ENCODE measurements at regions not wholly inside any gene's neighbourhood (a gene's known extent, or its start where the extent isn't known, plus 50 kb on each side); places are given as distances from the start of the nearest gene placed in this dataset.
A peak's percentile ranks its signal among the peaks of the same experiment; 100 is the strongest.

DNA sequence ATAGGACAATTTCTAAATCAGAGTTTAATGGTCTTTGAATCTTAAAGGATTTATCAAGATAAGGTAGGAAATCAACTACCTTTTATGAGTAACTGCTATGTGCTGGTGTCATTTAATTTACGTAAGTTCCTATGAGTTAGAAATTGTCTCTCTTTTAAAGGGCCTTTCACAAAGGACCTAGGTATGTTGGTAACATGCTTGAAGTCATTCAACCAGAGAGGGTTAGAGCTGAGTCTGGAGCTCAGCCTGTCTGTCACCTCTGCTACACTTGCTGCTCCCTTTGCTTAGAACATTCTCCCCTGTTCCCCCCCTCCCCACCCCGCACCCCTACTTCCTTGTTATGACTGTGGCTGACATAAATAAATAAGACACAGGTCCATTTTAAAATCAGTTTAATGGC lies 190.3 kb upstream of the SEMA6A start:
- no peak overlapping the region for H3K4me3 Mint-ChIP-seq
- H3K27me3 Mint-ChIP-seq (ENCODE audit: low read depth): no peaks in the 10 kb centered on the region
- H3K36me3 Mint-ChIP-seq (ENCODE audit: low read depth): no peaks in the 10 kb centered on the region
- no peaks in the 10 kb centered on the region for H3K9me3 Mint-ChIP-seq
- H3K4me1 Mint-ChIP-seq (ENCODE audit: low read depth): no peaks in the 10 kb centered on the region
- H3K27ac Mint-ChIP-seq: no peak overlapping the region

GRCh38 chr5:116763987-116764866 lies 189.6 kb upstream of the SEMA6A start:
- Mint-ChIP-seq H3K27me3 (ENCODE audit: low read depth) (no peaks in the 10 kb centered on the region), H3K4me1 (ENCODE audit: low read depth) (no peaks in the 10 kb centered on the region), H3K36me3 (ENCODE audit: low read depth) (no peaks in the 10 kb centered on the region), H3K4me3 (no peak overlapping the region), H3K27ac (peak overlapping the region; percentile 26), H3K9me3 (no peaks in the 10 kb centered on the region)

DNA sequence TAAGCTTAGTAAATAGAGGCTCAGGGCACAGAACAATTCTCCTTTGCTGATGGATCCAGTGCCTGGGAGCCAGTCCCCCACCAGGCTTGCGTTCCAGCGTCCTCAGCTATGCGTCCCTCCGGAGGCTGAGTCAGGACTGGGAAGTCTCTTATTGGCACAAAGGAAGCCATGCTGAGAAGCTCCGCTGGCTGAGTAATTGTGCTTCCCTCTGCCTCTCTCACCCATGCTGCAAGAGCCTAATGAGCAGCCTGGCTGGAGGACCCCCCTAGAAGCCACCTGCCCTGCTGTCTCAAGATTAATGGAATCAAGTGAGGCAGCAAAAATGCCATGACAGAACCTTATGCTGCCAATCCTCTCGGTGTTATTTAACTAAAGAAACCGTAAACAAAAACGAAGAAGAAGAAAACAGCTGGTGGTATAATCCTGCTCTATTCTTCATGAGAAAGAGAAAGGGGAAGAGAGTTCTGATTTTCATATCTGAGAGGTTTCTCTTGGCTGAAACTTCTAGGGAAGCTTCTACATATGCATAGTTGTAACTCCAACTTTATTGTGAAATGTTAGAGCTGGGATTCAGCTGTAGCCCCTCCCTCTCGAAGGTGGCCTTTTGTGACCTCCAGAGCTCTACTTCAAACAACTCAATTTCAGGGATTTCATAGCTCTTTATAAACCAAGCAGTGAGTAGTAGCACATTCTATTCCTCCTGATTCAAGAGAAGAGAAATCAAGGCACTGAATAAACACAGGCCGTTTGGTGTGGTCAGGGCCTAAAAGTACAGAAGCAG lies 185.4 kb upstream of the SEMA6A start:
- Mint-ChIP-seq H3K4me3 (no peak overlapping the region), H3K36me3 (ENCODE audit: low read depth) (no peaks in the 10 kb centered on the region), H3K27me3 (ENCODE audit: low read depth) (no peaks in the 10 kb centered on the region)

GRCh38 chr5:116757326-116757725 lies 182.7 kb upstream of the SEMA6A start:
- Mint-ChIP-seq H3K4me1 (ENCODE audit: low read depth) (no peaks in the 10 kb centered on the region), H3K4me3 (no peak overlapping the region), H3K27me3 (ENCODE audit: low read depth) (no peaks in the 10 kb centered on the region), H3K9me3 (no peaks in the 10 kb centered on the region), H3K27ac (no peak overlapping the region), H3K36me3 (ENCODE audit: low read depth) (no peaks in the 10 kb centered on the region)

More for the DNA sequence above, 185.4 kb upstream of the SEMA6A start:
- no peaks in the 10 kb centered on the region for H3K9me3 Mint-ChIP-seq
- no peak overlapping the region for H3K27ac Mint-ChIP-seq
- no peaks in the 10 kb centered on the region for H3K4me1 Mint-ChIP-seq (ENCODE audit: low read depth)

DNA sequence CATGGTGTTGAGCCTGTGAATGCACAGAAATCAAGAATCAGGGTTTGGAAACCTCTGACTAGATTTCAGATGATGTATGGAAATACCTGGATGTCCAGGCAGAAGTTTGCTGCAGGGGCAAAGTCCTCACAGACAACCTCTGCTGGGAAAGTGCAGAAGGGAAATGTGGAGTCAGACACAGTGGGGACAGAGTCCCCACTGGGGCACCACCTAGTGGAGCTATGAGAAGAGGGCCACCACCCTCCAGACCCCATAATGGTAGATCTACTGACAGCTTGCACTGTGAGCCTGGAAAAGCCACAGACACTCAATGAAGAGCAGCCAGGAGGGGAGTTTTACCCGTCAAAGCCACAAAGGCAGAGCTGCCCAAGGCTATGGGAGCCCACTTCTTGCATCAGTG lies 181.9 kb upstream of the SEMA6A start:
- Mint-ChIP-seq H3K4me1 (ENCODE audit: low read depth) (no peaks in the 10 kb centered on the region), H3K36me3 (ENCODE audit: low read depth) (no peaks in the 10 kb centered on the region), H3K27ac (no peak overlapping the region)

GRCh38 chr5:116754556-116754955 lies 179.9 kb upstream of the SEMA6A start:
- H3K4me1 Mint-ChIP-seq (ENCODE audit: low read depth): no peaks in the 10 kb centered on the region
- no peak overlapping the region for H3K27ac Mint-ChIP-seq
- no peaks in the 10 kb centered on the region for H3K36me3 Mint-ChIP-seq (ENCODE audit: low read depth)
- no peaks in the 10 kb centered on the region for H3K27me3 Mint-ChIP-seq (ENCODE audit: low read depth)
- H3K4me3 Mint-ChIP-seq: no peak overlapping the region
- no peaks in the 10 kb centered on the region for H3K9me3 Mint-ChIP-seq

More for the DNA sequence above, 181.9 kb upstream of the SEMA6A start:
- Mint-ChIP-seq H3K27me3 (ENCODE audit: low read depth) (no peaks in the 10 kb centered on the region), H3K9me3 (no peaks in the 10 kb centered on the region), H3K4me3 (no peak overlapping the region)

DNA sequence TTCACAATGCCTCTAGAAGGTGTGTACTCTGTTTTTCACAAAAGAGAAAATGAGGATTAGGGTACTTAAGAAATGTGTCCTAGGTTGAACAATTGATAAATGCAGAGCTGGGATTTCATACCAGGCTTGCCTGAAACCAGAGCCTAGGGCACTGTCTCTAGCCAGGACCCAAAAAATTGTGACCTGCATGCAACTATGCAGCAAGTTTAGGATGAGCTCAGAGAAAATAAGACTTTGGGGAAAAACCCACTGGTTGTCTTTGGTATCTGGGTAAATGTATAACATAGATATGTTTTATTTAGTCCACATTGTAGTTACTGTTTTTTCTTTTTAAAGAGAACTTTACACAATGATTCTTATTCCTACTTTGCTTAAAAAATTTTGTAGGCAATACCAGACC lies 177.1 kb upstream of the SEMA6A start:
- Mint-ChIP-seq H3K9me3 (no peaks in the 10 kb centered on the region), H3K36me3 (ENCODE audit: low read depth) (no peaks in the 10 kb centered on the region), H3K4me1 (ENCODE audit: low read depth) (no peaks in the 10 kb centered on the region), H3K4me3 (no peak overlapping the region), H3K27ac (no peak overlapping the region), H3K27me3 (ENCODE audit: low read depth) (no peaks in the 10 kb centered on the region)

- Mint-ChIP-seq H3K36me3 (ENCODE audit: low read depth) (no peaks in the 10 kb centered on the region), H3K27ac (no peak overlapping the region), H3K9me3 (no peaks in the 10 kb centered on the region), H3K4me1 (ENCODE audit: low read depth) (no peaks in the 10 kb centered on the region), H3K4me3 (no peak overlapping the region), H3K27me3 (ENCODE audit: low read depth) (no peaks in the 10 kb centered on the region)
These were observed 176.3 kb upstream of the SEMA6A start for GRCh38 chr5:116750631-116751580.

GRCh38 chr5:116747881-116748280 lies 173.3 kb upstream of the SEMA6A start:
- Mint-ChIP-seq H3K9me3 (peaks cover 17% of the 10 kb centered on the region), H3K27me3 (ENCODE audit: low read depth) (no peaks in the 10 kb centered on the region), H3K27ac (no peak overlapping the region), H3K36me3 (ENCODE audit: low read depth) (no peaks in the 10 kb centered on the region), H3K4me1 (ENCODE audit: low read depth) (no peaks in the 10 kb centered on the region), H3K4me3 (no peak overlapping the region)

DNA sequence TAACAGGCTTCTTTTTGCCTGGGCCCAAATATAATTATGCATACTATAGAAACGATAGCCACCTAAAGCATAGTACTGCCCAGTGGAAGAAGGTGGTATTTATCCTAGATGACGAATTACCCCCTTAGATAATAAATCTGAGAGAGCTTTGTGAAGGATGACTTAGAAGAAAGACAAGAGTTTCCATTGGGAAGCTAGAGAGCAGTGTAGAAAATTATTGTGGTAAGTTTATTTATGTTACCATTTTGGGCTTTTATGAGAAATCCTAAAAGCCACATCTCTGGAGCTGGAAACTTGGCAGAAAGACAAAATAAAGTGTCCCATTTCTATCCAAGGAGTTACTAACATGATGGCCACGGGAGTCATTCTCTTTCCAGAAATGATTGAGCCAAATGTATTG lies 172.0 kb upstream of the SEMA6A start:
- no peak overlapping the region for H3K4me3 Mint-ChIP-seq
- H3K27ac Mint-ChIP-seq: no peak overlapping the region

DNA sequence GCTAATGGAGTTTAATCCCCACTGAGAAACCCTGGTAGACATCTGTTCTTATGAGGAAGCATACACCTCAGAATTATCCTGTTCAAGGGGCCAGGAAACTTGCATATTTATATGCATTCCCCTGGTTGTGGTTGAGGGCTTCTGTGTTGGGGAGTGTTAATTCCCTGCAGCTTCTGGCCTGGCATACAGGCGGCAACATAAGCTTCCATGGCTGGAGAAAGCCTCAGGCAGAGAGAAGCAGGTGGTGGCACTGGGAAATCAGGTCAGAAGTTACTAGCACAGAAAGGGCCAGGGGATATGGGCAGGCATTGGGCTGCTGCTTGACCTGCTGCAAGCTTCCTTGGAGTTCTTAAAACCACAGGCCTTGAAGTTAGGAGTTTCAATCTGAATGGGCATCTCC lies 166.1 kb upstream of the SEMA6A start:
- H3K4me1 Mint-ChIP-seq (ENCODE audit: low read depth): no peaks in the 10 kb centered on the region
- H3K9me3 Mint-ChIP-seq: peaks cover 21% of the 10 kb centered on the region
- no peaks in the 10 kb centered on the region for H3K36me3 Mint-ChIP-seq (ENCODE audit: low read depth)
- H3K4me3 Mint-ChIP-seq: no peak overlapping the region
- no peak overlapping the region for H3K27ac Mint-ChIP-seq
- H3K27me3 Mint-ChIP-seq (ENCODE audit: low read depth): no peaks in the 10 kb centered on the region

More for the DNA sequence above, 172.0 kb upstream of the SEMA6A start:
- Mint-ChIP-seq H3K27me3 (ENCODE audit: low read depth) (no peaks in the 10 kb centered on the region), H3K36me3 (ENCODE audit: low read depth) (no peaks in the 10 kb centered on the region), H3K4me1 (ENCODE audit: low read depth) (no peaks in the 10 kb centered on the region), H3K9me3 (peaks cover 21% of the 10 kb centered on the region)

DNA sequence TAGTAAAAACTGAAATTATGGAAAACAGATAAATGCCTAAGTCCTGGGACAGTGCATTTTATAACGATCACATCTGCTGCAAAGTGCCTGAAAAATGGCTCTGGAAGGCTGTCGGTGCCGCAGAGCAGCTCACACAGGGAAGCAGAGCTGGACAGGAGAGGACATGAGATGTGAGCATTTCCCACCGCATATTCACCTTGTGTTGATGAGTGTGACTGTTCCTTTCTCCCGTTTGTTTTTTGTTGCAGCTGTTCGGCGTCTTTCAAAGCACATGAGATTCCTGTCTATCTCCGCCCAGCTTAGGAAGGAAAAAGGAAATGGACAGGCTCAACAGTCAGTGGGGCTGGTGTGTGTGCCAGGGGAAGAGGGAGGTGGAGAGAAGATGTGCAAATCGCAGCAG lies 164.9 kb upstream of the SEMA6A start:
- H3K4me3 Mint-ChIP-seq: no peak overlapping the region
- peaks cover 17% of the 10 kb centered on the region for H3K9me3 Mint-ChIP-seq
- no peaks in the 10 kb centered on the region for H3K27me3 Mint-ChIP-seq (ENCODE audit: low read depth)
- no peaks in the 10 kb centered on the region for H3K4me1 Mint-ChIP-seq (ENCODE audit: low read depth)
- H3K36me3 Mint-ChIP-seq (ENCODE audit: low read depth): no peaks in the 10 kb centered on the region
- no peak overlapping the region for H3K27ac Mint-ChIP-seq

GRCh38 chr5:116738615-116739261 lies 164.1 kb upstream of the SEMA6A start:
- no peak overlapping the region for H3K27ac Mint-ChIP-seq
- no peaks in the 10 kb centered on the region for H3K4me1 Mint-ChIP-seq (ENCODE audit: low read depth)
- no peaks in the 10 kb centered on the region for H3K27me3 Mint-ChIP-seq (ENCODE audit: low read depth)
- H3K4me3 Mint-ChIP-seq: no peak overlapping the region
- H3K9me3 Mint-ChIP-seq: peaks cover 8% of the 10 kb centered on the region
- no peaks in the 10 kb centered on the region for H3K36me3 Mint-ChIP-seq (ENCODE audit: low read depth)

DNA sequence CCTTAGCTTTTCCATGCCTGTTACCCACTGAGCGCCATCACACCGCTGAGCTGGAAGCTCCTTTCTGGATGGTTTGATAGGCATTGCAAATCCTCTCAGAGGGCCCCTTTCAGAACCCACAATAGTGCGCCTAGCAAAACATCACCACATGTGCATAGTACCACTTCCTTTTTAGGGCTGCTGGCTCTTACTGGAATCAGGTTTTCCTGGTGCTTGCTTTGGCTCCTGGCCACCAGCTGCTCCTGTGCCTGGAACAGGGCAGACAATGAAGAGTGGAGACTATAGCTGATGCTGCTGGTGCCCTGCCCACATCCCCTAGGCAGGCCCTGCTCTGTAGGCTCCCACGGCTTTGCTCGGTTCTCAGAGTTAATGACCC lies 163.6 kb upstream of the SEMA6A start:
- H3K9me3 Mint-ChIP-seq: peaks cover 4% of the 10 kb centered on the region
- no peak overlapping the region for H3K4me3 Mint-ChIP-seq
- H3K27me3 Mint-ChIP-seq (ENCODE audit: low read depth): no peaks in the 10 kb centered on the region
- H3K4me1 Mint-ChIP-seq (ENCODE audit: low read depth): no peaks in the 10 kb centered on the region
- no peak overlapping the region for H3K27ac Mint-ChIP-seq
- no peaks in the 10 kb centered on the region for H3K36me3 Mint-ChIP-seq (ENCODE audit: low read depth)
